ENCODE measurements at regions not wholly inside any gene's neighbourhood (a gene's known extent, or its start where the extent isn't known, plus 50 kb on each side); places are given as distances from the start of the nearest gene placed in this dataset.

- CTCF ChIA-PET, result interaction anchor here (1.1 kb wide), 1 partner anchor 22 kb away, joined by 4 read pairs; no protein-coding TSS in a partner anchor
- TF ChIP-seq CTCF (IDR thresholded peaks at IDR 0.05; ENCODE audit: insufficient read depth, low read length, missing control alignments), result no peak
- no peak for DNase-seq (ENCODE audit: low read depth, low spot score)
- POLR2A ChIA-PET, result no interaction called here
- H3K4me3 ChIP-seq (ENCODE audit: low read depth, low read length), result no peak overlapping the region
Measured at GRCh38 chr13:75995966-75996365, 359.8 kb downstream of the LMO7 start.

- no peak for TF ChIP-seq CTCF (IDR thresholded peaks at IDR 0.05; ENCODE audit: insufficient read depth, low read length, missing control alignments)
- POLR2A ChIA-PET, result no interaction called here
- H3K4me3 ChIP-seq (ENCODE audit: low read depth, low read length), result no peak overlapping the region
- no peak for DNase-seq (ENCODE audit: low read depth, low spot score)
- CTCF ChIA-PET, result no interaction called here
Measured at GRCh38 chr13:75993823-75994222, 357.7 kb downstream of the LMO7 start.

GRCh38 chr13:75993241-75993640 is 357.1 kb downstream of the LMO7 start:
- ChIA-PET POLR2A (no interaction called here), CTCF (no interaction called here)
- no peak for TF ChIP-seq CTCF (IDR thresholded peaks at IDR 0.05; ENCODE audit: insufficient read depth, low read length, missing control alignments)
- no peak for DNase-seq (ENCODE audit: low read depth, low spot score)
- H3K4me3 ChIP-seq (ENCODE audit: low read depth, low read length), result no peak overlapping the region

- ChIA-PET POLR2A (no interaction called here), CTCF (no interaction called here)
- no peak for TF ChIP-seq CTCF (IDR thresholded peaks at IDR 0.05; ENCODE audit: insufficient read depth, low read length, missing control alignments)
- no peak for DNase-seq (ENCODE audit: low read depth, low spot score)
- no peak overlapping the region for H3K4me3 ChIP-seq (ENCODE audit: low read depth, low read length)
Measured at GRCh38 chr13:75986818-75987217, 350.7 kb downstream of the LMO7 start.

GRCh38 chr13:75985132-75985531 is 349.0 kb downstream of the LMO7 start:
- CTCF ChIA-PET, result no interaction called here
- POLR2A ChIA-PET, result no interaction called here
- no peak overlapping the region for H3K4me3 ChIP-seq (ENCODE audit: low read depth, low read length)
- no peak for DNase-seq (ENCODE audit: low read depth, low spot score)
- no peak for TF ChIP-seq CTCF (IDR thresholded peaks at IDR 0.05; ENCODE audit: insufficient read depth, low read length, missing control alignments)

GRCh38 chr13:75978818-75979217 is 342.7 kb downstream of the LMO7 start:
- DNase-seq (ENCODE audit: low read depth, low spot score), result no peak
- no peak for TF ChIP-seq CTCF (IDR thresholded peaks at IDR 0.05; ENCODE audit: insufficient read depth, low read length, missing control alignments)
- no peak overlapping the region for H3K4me3 ChIP-seq (ENCODE audit: low read depth, low read length)
- ChIA-PET POLR2A (no interaction called here), CTCF (no interaction called here)

All from AG04449 (cell line).